ENCODE measurements at regions not wholly inside any gene's neighbourhood (a gene's known extent, or its start where the extent isn't known, plus 50 kb on each side); places are given as distances from the start of the nearest gene placed in this dataset.

DNA sequence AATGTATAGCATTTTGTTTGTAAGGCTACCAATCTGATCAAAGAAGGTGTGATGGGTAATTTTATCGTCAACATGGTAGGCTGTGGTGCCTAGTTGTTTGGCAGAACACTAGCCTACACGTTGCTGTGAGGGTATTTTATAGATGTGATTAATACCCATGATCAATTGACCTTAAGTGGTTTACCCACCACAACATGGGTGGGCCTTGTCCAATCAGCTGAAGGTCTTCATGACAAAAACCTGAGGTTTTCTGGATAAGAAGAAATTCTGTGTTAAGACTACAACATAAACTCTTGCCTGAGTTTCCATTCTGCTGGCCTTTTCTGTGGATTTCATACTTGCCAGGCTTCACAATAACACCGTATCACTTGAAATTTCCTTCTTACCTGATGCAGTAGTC is 131.8 kb upstream of the PPP1R3A start:
- no peak for TF ChIP-seq POLR2A (IDR thresholded peaks at IDR 0.05)
- TF ChIP-seq, protein P1, sequence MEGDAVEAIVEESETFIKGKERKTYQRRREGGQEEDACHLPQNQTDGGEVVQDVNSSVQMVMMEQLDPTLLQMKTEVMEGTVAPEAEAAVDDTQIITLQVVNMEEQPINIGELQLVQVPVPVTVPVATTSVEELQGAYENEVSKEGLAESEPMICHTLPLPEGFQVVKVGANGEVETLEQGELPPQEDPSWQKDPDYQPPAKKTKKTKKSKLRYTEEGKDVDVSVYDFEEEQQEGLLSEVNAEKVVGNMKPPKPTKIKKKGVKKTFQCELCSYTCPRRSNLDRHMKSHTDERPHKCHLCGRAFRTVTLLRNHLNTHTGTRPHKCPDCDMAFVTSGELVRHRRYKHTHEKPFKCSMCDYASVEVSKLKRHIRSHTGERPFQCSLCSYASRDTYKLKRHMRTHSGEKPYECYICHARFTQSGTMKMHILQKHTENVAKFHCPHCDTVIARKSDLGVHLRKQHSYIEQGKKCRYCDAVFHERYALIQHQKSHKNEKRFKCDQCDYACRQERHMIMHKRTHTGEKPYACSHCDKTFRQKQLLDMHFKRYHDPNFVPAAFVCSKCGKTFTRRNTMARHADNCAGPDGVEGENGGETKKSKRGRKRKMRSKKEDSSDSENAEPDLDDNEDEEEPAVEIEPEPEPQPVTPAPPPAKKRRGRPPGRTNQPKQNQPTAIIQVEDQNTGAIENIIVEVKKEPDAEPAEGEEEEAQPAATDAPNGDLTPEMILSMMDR (IDR thresholded peaks at IDR 0.05), result no peak
